GM18508 (cell line): ENCODE measurements at regions not wholly inside any gene's neighbourhood (a gene's known extent, or its start where the extent isn't known, plus 50 kb on each side); places are given as distances from the start of the nearest gene placed in this dataset.
"Not testable (repeated sequence)": the region's sequence is repeated elsewhere in the genome, so short reads cannot be mapped to it uniquely, and the experiment has no call there.

ENCODE experiments used
- ATAC-seq: cut with Tn5 transposase; IDR thresholded peaks from one replicate; pipeline ENCODE4 v1.9.1; 2021; ENCODE audit warnings: moderate number of reproducible peaks; ENCODE audit not compliant: insufficient read depth, unreplicated experiment

DNA sequence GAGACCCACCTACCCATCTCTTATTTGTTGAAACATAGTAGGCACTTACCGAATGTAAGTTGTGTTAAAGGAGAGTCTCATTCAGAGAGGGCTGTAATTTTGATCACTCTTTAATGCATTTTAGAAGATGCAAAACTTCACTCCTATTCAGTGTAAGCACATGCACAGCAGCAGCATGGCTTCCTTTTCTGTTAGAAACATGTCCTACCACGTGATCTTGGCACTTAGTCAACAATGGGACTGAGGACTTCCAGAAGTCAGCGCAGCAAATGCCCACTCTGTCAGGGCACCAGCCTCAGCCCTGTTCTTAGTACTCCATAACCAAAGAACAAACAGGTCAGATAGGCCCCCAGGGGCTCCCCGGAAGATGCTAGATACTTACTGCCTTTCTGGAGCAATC lies 456.5 kb downstream of the METTL4 start:
- no peak for ATAC-seq

DNA sequence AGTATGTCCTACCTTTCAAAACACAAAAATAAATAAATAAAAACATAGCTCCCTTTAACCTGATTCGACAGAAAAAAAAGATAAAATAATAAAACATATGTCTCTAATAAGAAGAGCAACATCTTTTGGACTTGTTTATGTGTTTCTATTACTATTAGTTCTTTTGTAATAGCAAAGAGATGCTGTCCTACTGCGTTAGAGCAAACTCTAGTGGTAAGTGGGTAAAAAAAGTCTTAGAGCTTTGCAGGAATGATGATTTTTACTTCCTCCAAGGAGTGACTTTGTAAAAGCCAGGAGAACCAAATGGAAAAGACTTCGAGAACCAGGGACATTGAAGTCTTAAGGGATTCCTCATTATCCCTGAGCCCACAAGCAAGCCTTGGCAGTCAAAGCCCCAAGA lies 450.1 kb downstream of the METTL4 start:
- ATAC-seq, result no peak

GRCh38 chr18:2123077-2123476 lies 448.2 kb downstream of the METTL4 start:
- ATAC-seq, result no peak

DNA sequence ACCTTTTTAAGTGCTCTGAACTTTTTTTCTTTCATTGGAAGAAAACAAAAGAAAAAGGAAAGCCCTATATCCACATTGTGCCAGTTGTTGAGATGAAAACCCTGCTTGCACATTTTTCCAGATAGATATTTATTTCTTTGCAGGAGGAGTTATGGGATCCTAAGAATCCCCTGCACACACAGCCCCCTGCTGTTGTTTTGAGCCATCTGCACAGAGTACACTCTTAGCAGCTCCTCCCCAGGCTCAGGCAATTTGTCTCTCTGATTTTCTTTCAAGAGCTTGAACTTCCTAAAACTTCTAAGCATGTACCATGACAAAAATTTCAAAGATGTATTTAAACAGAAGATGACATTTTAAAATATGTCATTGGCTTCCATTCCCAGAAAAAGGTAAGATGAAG lies 436.9 kb downstream of the METTL4 start:
- ATAC-seq, result no peak

DNA sequence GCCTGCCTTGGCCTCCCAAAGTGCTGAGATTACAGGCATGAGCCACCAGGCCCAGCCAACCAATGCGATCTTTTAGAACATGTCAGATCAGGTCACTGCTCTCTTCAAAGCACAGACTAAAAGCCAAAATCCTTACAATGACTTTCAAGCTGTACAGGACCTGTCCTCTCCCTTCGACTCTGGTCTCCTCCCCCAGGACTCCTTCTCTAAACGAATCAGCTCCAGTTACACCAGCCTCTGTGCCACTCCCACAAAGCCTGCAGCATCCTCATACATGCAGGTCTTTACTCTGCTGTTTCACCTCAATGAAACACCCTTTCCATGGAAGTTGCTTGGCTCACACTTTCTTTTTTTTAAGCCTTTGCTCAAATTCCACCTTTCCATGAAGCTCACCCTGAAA lies 436.0 kb downstream of the METTL4 start:
- ATAC-seq, result no peak

GRCh38 chr18:2138552-2138951 lies 432.8 kb downstream of the METTL4 start:
- no peak for ATAC-seq

DNA sequence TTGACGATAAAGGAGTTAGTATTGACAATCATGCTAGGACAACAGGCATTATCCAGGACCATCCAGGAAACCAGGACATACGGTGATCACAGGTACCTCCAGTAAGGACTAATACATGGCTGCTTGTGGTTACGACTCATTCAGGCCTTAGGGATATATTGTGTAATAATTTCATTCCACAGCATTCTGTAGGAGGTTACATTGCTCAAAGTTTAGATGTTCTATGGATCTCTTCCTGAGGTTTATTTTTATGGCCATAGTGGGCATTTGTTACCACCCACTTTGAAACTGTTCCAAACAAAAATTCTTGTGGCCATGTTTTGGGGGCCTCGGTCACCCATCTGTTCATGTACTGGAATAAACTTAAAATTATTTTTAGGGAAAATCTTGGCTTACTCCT lies 431.6 kb downstream of the METTL4 start:
- ATAC-seq, result no peak

GRCh38 chr18:2143636-2144035 lies 427.7 kb downstream of the METTL4 start:
- ATAC-seq, result no peak

GRCh38 chr18:2144811-2145210 lies 426.5 kb downstream of the METTL4 start:
- ATAC-seq, result no peak

GRCh38 chr18:2146092-2146491 lies 425.2 kb downstream of the METTL4 start:
- ATAC-seq, result no peak

GRCh38 chr18:2146754-2147153 lies 424.6 kb downstream of the METTL4 start:
- no peak for ATAC-seq

GRCh38 chr18:2147476-2148230 lies 423.7 kb downstream of the METTL4 start:
- ATAC-seq, result no peak

- no peak for ATAC-seq
These were observed 422.5 kb downstream of the METTL4 start for GRCh38 chr18:2148823-2149222.

GRCh38 chr18:2150566-2150965 lies 420.7 kb downstream of the METTL4 start:
- ATAC-seq, result no peak

DNA sequence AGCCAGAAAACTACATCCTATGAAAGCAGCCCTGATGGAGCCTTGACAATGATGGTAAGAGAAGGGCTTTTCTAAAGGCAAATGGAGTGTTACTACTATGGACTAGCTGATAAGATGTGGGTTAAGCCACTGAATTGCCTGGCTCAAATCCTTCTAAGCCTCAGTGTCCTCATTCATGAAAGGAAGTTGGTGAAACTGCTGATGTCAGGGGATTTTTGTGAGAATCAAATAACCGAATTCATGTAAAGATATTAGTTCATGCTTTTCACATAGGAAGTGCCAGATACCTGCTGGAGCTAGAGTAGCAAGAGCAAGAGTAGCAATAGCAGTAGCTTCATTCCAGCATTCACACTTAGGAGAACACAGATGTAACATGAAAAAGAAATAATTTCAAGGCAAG lies 417.0 kb downstream of the METTL4 start:
- ATAC-seq, result no peak

GRCh38 chr18:2164644-2165550 lies 406.4 kb downstream of the METTL4 start:
- ATAC-seq, result no peak

GRCh38 chr18:2166876-2167275 lies 404.4 kb downstream of the METTL4 start:
- ATAC-seq, result not testable (repeated sequence)

- no peak for ATAC-seq
These were observed 403.3 kb downstream of the METTL4 start for GRCh38 chr18:2168022-2168421.

DNA sequence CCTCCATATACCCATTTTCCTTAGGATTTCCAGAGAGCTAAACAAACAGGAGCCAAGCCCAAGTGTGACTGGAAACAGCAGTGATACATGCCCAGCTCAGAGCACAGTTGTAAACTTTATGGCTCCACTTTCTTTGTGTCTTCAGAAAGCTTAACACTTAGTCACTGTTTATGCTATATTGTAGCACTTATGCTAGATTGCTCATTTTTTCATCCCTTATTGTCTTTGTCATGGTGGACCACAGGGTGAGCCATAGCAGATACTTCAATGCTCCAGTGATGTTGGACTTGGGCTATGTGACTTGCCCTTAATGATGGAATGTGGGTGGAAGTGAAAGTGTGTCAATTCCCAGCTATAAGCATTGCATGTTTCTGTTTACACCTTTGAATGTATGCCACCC lies 401.6 kb downstream of the METTL4 start:
- no peak for ATAC-seq

- ATAC-seq, result no peak
These were observed 399.3 kb downstream of the METTL4 start for GRCh38 chr18:2171840-2172625.

GRCh38 chr18:2172881-2173280 lies 398.4 kb downstream of the METTL4 start:
- ATAC-seq, result no peak
